OCI-LY7 (cell line): ENCODE measurements at regions not wholly inside any gene's neighbourhood (a gene's known extent, or its start where the extent isn't known, plus 50 kb on each side); places are given as distances from the start of the nearest gene placed in this dataset.

Experiments used
- CTCF ChIP-seq: fragments of 200-600 bp; sonication (generic); conservative IDR thresholded peaks from 2 replicates; pipeline ENCODE4 v1.5.1; 2014; ENCODE audit warnings: mild to moderate bottlenecking, antibody characterized with exemption, low read length, moderate library complexity, mixed read lengths
- EZH2phosphoT487 ChIP-seq: fragments of 200-600 bp; sonication (generic); IDR thresholded peaks from 2 replicates; pipeline ENCODE4 v1.6.1; 2018; ENCODE audit warnings: low read depth, borderline replicate concordance, mild to moderate bottlenecking, mixed run types, antibody characterized with exemption, low read length, moderate library complexity, mixed read lengths

GRCh38 chr11:134646561-134646960 lies 234.5 kb upstream of the B3GAT1 start:
- TF ChIP-seq CTCF (no peak), EZH2phosphoT487 (no peak)
